NCI-H460 (cell line): ENCODE measurements at regions not wholly inside any gene's neighbourhood (a gene's known extent, or its start where the extent isn't known, plus 50 kb on each side); places are given as distances from the start of the nearest gene placed in this dataset.
A peak's percentile ranks its signal among the peaks of the same experiment; 100 is the strongest.

Source experiments
- DNase-seq: peaks from one replicate; pipeline ENCODE4 v3.0.0-alpha.2; 2016; ENCODE audit warnings: low read depth; ENCODE audit errors: extremely low read depth

DNA sequence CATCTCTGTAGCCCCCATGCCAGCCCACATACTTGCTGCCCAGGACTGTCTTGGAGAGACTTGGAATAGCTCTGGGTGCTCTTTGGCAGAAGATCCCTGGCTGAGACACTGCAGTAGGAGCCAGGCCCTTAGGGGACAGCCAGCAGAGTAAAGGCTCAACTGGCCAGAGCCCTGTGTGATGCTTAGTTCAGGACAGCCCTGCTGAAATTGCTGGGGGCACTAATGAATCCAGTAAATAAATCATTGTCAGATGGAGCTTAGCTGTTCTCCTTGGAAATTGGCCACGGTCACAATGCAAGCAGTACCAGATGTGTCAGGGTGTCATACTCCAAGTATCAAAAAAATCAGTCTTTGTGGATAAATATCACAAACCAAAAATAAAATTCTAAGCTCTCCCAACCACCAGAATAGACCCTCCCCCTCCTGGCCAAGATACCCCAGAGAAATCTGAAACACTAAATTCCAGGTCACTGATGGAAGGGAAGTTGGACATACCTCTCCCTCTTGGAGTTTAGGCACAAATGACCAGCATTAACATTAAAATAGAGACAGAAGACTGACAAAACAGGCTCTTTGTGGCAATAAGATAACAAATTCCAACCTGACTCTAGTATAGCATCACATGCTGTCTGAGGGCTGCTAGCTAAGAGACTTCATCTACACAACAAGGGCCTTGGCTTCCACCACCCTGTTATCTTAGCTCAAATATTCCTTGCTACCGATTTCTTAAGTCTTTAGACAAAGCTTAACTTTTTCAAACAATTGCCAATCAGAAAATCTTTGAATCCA lies 83.2 kb upstream of the DNAH14 start:
- DNase-seq = no peak

DNA sequence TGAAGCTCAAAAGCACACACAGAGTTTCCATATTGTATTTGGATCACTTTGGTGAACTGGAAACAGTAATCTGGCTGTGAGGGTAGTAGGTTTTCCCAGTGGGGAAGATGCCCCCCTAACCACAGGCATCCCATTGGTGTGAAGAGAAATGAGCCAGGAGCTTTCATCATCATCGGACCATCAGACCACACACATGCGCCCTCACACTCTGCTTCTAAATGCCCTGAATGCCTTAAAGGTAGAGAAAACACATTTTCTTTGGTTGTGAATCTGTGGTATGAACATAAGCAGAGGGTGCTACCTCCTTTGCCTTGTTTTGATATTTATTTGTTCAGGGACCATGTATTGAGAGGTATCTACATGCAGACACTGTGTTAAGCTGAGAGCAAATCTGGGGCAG lies 79.0 kb upstream of the DNAH14 start:
- DNase-seq = no peak

DNA sequence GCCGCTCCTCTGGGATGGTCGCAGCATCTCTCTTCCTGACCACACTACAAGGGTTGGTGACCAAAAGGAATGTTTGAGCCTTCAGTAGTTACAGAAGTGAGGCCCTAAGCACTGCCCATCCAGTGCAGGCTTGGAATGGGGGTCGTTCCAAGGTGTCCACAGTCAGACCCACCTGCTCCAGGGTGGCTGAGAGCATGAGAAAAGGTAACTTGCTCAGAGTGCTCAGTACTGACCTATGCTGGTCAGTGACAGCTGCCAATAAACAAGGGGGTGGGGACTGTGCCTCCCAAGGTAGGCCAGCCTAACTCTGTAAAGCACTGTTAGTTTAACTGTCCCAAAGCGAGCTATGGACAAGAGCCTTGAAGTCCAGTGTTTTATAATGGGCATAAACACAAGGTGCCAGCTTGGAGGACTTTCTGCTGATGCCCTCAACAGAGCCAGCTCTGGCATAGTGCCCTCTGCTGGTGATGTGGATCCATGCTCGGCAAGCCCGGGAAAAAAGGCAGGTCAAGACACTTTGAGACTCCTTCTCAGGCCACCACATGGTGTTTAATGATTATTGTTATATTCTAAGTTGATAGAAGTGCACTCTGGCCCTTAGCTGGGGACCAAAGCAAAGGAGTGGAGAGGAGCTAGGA lies 78.1 kb upstream of the DNAH14 start:
- DNase-seq = peak; percentile 40

DNA sequence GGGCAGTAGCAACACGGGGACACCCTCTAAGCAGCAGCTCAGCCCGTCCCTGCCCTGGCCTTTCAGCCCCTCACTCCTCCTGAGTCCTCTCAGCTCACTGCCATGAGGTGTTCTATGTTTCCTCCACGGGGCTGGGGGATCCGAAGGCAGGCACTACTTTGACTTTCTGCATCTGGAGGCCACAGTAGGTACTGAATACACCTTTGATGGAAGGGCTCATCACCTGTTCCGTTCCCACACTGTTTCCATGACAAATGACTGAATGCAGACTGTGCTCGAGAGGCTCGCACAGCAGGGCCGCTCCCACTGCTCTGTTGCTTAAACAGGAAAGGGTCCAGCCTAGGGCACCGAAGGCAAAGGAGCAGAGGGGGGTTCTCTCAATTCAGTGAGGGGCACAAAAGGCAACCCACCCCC lies 77.6 kb upstream of the DNAH14 start:
- no peak for DNase-seq

DNA sequence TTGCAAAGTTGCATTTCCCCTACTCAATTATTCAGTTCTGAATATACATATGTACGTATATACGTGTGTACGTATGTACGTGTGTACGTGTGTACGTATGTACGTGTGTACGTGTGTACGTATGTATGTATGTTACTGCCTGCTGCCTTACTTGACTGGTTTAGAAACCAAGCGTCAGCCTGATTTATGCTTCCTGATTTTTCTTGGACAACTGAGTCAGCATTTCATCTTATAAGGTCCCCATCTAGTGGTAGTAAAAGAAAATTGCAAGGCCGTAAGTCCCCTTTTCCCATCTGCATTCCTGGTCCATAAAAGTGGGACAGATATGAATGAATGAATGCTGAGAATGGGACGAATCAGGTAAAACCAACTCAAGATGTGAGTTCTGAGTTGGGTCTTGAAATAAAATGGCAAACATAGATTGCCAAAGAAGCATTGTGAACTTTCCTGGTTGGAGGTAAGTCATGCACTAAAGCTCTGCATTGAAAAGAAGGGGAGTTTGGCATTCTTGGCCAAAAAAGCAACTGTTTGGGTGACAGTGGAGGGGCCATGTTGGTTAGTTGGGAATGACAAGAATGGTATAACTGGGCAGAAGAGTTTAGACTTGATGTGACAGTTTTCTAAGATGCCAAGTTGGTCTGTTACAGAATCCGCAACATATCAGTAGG lies 76.4 kb upstream of the DNAH14 start:
- peak; percentile 59 for DNase-seq

DNA sequence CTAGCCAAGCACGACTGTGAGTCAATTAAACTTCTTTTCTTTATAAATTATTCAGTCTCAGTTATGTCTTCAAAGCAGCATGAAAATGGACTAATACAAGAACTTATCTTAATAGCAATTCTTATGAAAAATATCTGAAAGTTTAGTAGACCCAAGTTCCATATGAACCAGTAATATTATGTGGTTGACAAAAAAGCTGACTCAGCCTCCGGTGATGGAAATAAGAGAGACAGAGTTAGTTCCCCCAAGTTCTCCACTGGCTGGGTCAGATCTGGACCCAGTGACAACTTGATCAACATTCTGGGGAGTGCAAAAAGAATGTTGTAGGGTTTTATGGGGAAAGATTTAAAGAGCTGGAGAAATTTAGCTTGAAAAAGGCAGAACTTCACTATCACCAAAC lies 72.5 kb upstream of the DNAH14 start:
- no peak for DNase-seq

DNA sequence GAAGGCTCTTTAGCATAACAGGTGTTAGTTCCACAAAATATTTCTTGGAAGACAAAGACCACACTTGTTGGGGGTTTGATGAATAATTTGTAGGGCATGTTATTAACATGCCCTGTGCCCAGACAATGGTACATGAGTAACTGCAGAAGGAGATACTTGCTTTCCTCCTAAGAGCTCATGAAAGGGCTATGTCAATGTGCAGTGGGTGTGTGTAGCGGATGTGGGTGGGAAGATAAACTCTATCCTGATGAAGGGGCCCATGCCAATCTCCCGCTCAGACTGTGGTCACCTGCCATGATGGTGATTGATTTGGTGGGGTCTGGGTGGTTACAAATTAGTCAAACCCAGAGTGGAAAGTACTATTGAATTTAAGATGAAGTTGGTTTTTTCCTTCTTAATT lies 69.8 kb upstream of the DNAH14 start:
- no peak for DNase-seq

DNA sequence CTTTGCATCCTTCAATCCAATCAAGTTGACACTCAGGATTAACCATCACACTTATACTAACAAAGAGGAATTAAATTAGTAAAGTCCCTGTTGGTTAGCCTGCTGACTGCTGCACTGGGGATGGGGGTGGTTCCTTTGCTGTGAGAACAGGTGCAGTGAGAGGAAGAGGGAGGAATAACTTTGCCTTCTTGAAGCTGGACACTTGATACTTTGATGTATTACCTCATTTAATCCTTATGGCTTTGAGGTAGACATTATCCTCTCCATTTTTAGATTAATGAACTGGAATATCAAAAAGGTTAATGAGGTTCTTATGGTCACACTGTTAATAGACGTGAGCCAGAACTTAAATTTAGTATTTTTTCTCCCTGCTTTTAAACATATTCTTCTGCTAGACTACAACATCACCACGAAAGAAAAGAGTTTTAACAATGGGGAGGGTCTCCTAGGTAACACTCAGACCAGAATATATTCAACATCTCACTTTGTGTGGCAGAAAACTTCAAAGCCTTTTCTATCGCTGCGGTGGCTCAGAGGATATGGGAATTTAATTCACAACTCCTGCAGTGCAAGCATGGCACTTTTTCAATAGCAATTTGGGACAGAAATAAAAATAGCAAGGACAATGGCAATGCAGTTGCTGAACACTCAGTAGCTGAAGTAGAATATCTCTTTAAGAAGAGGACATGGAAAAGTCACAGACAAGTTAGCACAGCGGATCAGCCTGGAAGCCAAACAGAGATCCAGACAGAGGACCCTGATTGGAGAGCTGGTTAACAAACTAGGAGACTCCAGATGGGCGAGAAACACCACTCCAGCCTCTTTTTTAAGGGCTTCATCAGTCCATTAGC lies 68.8 kb upstream of the DNAH14 start:
- DNase-seq = no peak

DNA sequence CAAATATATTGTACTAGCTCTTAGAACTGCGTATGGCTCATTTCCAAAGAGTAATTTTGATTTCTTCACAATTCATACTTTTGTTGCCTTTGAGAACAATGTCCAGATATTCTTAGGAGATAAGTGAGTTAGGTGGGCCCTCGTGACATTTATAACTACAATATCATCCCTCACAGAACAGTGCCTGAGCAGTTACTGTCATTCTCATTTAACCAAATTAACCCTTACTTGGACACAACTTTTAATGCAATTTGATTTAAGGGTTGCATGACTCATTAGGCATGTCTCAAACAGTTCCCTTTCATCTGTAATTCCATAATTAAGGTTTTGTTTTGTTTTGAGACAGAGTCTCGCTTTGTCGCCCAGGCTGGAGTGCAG lies 68.1 kb upstream of the DNAH14 start:
- no peak for DNase-seq

DNA sequence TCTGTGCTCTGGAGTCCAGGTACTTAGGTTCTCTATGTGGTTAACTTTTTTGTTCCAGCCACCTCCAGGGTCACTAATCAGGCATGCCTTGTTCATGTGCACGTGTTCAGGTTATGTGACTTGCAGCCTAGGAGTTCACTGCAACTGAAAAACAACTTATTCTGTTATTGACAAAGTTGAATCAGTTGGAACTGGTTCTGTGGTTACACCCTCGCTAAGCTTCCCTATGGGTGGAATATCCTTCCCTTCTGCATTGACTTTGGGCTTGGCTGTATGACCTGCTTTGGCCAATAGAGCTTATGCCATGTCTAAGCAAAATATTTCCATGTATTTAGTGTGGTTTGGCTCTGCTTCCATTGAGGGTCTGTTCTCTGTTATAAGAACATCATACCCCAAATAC lies 66.0 kb upstream of the DNAH14 start:
- DNase-seq = no peak

DNA sequence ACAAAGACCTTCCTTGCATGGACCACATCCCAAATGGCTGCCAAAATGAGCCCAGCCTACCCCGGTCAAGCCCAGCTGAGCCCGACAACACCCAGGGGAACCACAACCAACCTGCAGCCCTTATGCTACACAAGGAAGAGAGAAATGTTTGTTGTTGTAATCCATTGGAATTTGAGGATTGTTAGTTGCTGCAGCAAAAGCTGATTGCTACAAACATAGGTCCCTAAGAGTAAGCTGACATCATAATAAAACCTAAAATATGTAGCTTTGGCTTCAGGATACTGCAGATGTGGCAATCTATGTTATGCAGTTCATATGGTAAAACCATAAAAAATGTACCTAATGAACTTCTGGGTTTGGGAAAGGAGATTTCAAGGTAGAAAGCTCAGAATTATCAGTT lies 65.5 kb upstream of the DNAH14 start:
- DNase-seq = no peak

DNA sequence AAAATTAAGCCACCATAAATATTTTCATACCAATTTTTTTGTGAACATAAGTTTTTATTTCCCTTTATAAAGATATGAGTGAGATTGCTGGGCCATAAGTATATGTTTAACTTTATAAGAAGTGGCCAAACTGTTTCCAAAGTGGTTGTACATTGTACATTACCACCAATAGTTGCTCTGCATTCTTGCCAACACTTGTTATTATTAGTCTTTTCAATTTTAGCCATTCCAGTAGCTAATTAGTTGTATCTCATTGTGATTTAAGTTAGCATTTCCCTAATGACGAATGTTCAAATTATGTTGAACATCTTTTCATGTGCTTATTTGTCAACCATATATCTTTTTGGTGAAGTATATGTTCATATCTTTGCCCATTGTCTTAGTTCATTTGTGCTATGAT lies 64.0 kb upstream of the DNAH14 start:
- no peak for DNase-seq

DNA sequence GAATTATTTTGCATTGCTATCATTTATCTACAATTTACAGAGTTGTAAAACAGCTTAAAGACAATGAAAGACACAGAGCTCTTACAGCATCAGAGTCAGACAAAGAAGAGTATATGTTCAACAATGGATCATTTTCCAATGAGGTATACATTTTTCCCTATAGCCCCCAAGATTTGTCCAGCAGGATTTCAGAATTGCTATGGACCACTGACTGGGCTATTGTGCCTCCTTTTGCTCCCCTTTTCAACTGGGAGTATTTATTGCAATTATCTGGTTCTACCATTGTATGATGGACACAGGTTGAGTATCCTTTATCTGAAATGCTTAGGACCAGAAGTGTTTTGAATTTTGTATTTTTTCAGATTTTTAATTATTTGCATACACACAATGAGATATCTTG lies 62.5 kb upstream of the DNAH14 start:
- no peak for DNase-seq

DNA sequence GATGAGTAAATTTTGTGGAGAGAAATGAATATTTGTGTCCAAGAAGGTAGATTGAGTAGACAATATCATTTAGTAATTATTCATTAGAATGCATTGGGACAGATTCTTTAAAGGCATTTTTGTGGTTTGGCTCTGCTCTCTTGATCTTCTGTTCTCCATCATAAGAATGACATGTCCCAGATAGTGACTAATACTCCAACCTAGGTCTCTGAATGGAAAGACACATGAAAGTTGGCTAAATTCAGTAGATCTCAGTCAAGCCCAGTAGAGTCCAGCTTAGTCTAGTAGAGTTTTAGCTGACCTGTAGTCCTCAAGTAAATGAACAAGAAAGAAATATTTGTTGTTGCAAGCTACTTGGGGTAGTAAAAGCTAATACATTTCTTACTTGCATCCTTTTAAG lies 61.8 kb upstream of the DNAH14 start:
- no peak for DNase-seq

DNA sequence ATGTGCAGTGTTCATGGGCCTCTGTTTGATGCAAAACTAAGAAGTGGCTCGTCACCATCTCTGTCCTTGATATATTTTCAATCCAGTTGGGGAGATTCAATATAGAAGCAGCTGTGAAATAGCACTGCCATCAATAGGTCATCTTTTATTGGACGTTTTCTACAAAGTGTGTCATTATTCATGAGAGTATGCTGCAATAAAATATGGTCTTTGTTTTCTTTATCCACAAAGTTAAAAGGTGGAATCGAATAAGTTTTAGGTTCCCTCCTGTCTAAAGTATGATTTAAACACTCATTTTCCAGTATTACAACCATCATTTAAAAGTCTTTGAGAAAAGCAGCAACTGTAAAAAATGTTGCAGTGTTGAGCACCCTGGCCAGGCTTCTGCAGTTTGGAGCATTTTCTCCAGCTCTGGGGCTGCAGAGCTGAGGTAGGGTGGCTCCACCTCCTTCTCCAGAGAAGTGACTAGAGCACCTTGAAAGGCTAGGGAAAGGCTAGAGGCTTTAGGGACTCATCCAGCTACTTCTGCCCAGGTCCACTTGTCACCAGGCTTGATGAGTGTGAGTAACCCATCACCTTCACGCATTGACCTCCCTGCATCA lies 56.5 kb upstream of the DNAH14 start:
- DNase-seq = no peak

DNA sequence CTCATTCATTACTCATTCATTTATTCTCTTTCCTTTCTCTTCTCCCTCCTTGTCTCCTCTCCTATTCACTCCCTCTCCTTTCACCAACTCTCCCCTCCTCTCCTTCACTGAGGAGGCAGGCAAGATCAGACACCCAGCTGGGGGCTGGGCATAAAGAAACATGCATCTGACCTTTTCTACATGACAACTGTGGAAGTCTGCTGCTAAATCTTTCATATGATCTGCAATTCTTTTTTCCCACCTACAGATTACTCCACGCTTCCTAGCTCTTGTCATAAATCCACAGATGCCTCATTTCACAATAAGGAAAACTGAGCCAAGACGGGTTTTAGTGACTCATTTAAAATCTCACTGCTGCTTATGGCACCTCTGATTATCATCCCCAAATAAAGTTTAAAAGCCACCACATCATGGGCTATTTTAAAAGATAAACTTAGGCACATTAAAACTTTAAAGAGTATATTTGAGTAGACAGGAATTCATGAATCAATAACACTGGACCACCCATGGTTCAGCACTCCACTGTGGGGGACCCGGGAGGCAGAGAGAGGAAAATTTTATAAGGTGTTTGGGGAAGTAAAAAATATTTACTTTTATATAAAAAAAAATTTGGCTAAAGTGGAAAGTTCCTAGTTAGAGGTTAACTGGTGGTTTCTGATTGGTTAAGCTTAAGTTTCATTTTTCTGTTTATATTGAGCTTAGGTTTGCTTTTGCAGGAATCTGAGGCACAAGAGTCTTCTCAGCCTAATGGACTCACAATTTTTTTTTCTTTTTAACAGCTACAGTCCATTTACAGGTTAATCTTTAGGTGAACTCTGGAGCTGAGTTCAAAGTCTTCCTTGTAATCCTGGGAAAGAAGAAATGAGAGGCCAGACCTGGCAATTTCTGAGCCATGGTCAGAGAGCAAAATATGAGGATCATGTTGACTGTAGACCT lies 55.8 kb upstream of the DNAH14 start:
- no peak for DNase-seq

DNA sequence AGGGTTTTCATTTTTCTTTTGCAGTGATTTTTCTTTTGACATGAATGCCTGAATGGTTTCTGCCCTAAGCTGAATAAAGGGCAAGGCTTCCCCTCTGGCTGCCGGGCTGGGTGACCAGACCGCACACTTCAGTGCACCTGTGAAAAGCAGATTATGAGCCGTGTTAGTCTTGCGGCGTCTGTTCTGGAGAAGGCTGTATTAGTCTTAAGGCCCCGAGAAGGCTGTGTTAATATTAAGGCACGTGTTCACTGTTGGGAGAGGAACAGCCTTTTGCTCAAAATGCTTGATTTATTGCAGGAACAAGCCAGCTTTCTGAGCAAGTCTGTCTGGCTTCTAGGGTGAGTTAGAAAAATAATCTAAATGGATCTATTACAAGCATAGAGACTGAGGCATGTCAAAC lies 54.7 kb upstream of the DNAH14 start:
- DNase-seq = no peak

DNA sequence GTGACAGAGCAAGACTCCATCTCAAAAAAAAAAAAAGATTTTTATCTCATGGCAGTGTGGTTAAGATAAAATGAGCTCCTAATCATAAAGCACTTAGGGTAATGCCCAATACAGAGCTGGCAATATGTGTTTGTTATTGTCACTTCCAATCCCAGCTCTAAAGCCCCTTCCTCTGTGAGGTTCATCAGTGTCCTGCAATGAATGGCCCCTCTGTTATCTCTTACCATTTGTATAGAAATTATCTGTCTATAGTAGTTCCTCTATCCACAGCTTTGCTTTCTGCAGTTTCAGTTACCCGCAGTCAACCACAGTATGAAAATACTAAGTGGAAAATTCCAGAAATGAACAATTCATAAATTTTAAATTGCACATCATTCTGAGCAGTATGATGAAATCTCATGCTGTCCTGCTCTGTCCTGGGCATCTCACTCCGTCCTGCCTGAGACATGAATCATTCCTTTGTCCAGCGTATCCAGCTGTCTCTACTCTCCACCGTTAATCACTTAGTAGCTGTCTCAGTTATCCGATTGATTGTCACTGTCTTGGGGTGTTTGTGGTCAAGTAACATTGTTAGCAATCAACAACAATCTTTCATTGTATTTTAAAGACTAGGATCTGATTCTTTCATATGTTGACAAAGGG lies 50.2 kb upstream of the DNAH14 start:
- DNase-seq = no peak
